Stimulated activated CD4-positive, alpha-beta T cell treated with anti-CD3 and anti-CD28 coated beads, Interleukin-4, amount 100 ng/mL, for 48 hours (primary cell): ENCODE measurements at regions not wholly inside any gene's neighbourhood (a gene's known extent, or its start where the extent isn't known, plus 50 kb on each side); places are given as distances from the start of the nearest gene placed in this dataset.
"Not testable (repeated sequence)": the region's sequence is repeated elsewhere in the genome, so short reads cannot be mapped to it uniquely, and the experiment has no call there.

Experiments used
- DNase-seq, 2 donors: peaks; one replicate each; pipeline ENCODE4 v3.0.0-alpha.2; 2020; ENCODE audit warnings: low read depth in 2 of 2

- DNase-seq, result no peak
Observed at GRCh38 chr16:5763176-5763575, 665.6 kb upstream of the EEF2KMT start.

GRCh38 chr16:5762362-5762761 is 664.8 kb upstream of the EEF2KMT start:
- no peak for DNase-seq

GRCh38 chr16:5761592-5761991 is 664.0 kb upstream of the EEF2KMT start:
- no peak for DNase-seq

GRCh38 chr16:5758281-5758680 is 660.7 kb upstream of the EEF2KMT start:
- DNase-seq, result no peak

- DNase-seq, result no peak
Observed at GRCh38 chr16:5756969-5757368, 659.4 kb upstream of the EEF2KMT start.

DNA sequence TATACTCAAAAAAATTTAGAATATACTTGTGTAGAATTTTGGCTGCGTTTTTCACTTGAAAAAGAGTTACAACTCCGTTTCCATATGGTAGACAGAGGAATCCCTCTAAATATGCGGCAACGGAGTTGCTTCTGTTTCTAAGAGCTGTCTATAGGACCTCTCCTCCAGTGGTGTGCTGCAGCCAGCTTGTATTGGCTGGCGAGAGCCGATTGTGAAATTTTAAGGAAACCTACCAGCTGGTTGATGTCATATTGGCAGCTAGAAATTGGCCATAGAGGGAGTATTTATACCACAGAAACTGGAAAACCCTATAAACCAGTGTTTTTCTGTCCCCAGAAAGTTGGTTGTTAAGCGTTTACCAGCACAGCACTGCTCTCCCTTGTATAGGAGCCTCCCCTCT is 655.8 kb upstream of the EEF2KMT start:
- DNase-seq, result no peak

- no peak for DNase-seq
Observed at GRCh38 chr16:5751216-5751615, 653.6 kb upstream of the EEF2KMT start.

- DNase-seq, result not testable (repeated sequence)
Observed at GRCh38 chr16:5750439-5750838, 652.8 kb upstream of the EEF2KMT start.

- DNase-seq, result no peak
Observed at GRCh38 chr16:5738586-5738985, 641.0 kb upstream of the EEF2KMT start.

GRCh38 chr16:5736209-5736930 is 638.8 kb upstream of the EEF2KMT start:
- DNase-seq, result no peak

DNA sequence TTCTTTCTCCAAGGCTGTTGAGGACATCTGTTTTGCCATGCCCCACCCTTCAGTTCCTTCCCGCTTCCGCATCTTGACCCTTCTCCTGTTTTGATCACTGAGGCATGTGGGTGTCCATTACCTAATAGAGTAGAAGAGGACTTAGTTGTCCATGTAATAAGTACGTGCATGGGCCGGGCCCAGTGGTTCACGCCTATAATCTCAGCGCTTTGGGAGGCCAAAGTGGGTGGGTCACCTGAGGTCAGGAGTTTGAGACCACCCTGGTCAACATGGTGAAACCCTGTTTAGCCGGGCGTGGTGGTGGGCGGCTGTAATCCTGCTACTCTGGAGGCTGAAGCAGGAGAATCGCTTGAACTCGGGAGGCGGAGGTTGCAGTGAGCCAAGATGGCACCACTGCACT is 637.8 kb upstream of the EEF2KMT start:
- DNase-seq, result no peak

DNA sequence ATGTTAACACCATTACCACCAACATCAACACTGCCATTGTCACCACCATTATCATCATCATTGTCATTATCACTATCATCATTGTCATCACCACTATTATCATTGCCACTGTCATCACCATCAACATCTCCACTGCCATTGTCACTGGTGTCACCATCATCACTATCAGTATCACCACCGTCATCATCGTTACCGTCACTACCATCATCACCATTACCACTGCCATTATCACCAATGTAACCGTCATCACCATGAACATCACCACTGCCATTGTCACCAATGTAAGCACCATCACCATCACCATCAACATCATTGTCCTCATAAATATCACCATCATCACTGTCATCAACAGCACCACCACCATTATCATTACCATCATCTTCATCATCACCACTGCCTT is 633.2 kb upstream of the EEF2KMT start:
- no peak for DNase-seq

- DNase-seq, result no peak
Observed at GRCh38 chr16:5722116-5722619, 624.6 kb upstream of the EEF2KMT start.

DNA sequence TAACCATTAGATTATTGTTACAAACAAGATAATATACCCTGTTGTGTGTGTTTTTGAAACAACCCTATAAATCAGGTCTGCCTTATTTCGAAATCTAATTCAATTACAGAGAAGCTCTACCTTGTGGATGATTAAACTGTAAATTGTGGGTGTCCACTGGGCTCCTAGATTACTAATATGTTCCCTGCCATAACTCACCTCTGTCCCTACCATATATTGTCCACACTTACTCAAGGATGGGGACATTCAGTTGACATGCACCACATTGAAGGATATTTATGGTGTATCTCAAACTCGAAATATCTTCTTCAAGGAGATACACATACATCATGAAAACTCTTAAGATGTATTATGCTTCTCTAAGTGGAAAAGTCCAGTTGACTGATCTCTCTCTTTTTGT is 617.6 kb upstream of the EEF2KMT start:
- no peak for DNase-seq

DNA sequence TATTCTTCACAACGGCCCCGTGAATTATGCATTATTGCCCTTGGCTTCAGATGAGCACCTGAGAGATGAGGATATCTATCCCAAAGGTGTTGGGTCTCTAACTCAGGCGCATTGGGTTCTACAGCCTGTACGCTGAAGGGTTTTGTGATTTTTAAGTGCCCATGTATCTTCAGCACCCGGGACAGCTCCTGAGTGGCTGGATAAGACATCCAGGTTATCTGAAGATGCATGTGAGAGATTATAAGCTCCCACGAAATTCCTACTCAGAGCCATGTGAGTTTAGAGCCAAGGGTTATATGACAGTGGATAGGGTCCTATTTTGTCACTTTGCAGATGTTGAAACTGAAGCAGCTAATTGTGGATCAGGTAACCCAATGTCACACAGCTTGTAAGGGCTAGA is 612.3 kb upstream of the EEF2KMT start:
- no peak for DNase-seq

GRCh38 chr16:5706211-5706610 is 608.6 kb upstream of the EEF2KMT start:
- no peak for DNase-seq

GRCh38 chr16:5704271-5704670 is 606.7 kb upstream of the EEF2KMT start:
- no peak for DNase-seq

DNA sequence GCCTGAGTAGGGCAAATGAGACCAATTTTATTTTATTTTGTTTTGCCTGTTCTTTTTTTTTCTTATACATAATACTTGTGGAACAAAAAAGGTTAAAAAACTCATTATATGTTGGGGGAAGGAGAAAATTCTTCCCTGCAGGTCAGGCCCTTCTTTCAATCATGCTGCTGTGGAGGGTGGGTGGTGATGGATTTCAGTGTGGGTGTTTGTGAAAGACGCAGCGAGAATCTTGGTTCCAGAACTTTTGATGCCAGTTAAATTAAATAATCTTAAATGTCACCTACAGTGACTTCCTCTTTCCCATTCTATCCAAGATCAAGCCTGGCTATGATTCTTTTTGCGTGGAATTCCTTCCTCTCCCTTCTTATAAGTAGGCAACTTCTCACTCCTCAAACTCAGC is 595.8 kb upstream of the EEF2KMT start:
- DNase-seq, result no peak

DNA sequence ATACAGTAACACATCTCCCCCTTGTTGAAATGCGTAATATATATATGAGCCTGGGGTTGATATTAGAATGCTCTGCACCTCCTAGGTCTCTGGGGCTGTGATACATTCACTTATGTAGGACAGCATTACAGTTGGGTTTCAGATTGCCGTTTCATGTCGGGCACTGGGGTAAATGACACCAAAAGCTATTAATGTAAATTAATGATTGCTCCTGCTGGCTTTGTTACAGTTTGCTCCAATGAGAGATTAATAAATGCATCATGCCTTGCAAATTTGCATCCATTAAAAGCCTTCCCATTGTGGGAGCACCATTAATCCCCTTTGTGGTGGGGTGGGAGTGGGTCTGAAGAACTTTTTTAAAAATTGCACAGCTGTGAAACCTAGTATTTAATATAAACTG is 584.4 kb upstream of the EEF2KMT start:
- DNase-seq, result no peak

DNA sequence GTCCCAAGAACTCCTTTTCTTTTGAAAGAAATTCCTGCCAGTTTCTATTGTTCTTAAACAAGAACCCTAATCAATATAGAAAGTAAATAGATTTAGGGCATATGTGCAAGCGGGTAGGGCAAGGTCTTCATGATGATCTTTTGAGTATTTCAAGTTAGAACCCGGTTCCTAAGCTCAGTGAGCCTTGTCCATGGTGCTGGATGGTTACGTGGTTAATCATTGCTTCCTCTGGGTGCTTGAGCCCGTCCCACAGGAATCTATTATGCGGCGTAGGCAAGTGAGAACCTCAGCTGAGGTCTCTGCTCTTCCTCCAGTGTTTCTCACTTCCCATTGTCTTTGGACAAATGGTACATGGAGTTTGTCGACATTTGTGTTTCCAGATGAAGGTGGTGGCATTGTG is 580.8 kb upstream of the EEF2KMT start:
- DNase-seq, result no peak

GRCh38 chr16:5671421-5671820 is 573.8 kb upstream of the EEF2KMT start:
- DNase-seq, result no peak

DNA sequence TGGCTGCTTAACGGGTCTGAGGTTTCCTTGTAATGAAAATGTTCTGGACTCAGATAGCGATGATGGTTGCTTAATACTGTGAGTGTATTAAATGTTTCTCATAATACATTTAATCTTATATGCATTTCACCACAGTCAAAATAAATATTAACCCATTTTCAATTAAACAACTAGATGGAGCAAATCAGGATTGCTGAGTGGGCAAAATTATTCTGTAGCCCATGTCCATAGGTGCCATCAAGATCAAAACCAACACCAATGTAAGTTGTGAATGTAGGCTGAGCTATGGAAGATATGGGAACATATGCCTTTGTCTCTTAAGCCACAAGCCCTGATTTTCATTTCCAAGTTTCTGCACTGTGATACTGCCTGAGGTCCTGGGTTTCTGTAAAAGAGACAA is 572.6 kb upstream of the EEF2KMT start:
- DNase-seq, result no peak

DNA sequence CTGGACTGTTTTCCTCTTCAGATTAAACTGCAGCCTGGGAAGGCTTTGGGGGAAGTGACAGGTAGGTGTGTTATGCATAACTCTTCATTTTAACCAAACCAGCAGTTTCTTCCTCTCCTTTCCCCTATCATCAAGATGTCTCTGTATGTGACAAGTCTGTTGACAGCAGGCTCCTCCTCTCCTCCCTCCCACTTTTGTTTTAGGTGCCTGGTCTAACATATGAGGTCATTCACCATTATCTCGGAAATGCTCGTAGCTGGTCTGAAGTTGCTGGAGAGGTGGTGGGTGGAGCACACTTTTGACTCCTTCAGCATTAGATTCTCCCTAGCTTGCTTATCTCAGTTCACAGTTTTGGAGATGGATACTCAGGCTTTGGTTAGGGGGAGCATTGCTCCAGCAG is 571.0 kb upstream of the EEF2KMT start:
- no peak for DNase-seq

- no peak for DNase-seq
Observed at GRCh38 chr16:5665834-5666233, 568.2 kb upstream of the EEF2KMT start.
